Upper lobe of left lung (tissue), 4 donors: ENCODE measurements at regions not wholly inside any gene's neighbourhood (a gene's known extent, or its start where the extent isn't known, plus 50 kb on each side); places are given as distances from the start of the nearest gene placed in this dataset.

Source experiments
- EP300 ChIP-seq, 4 donors: sonication (generic); formaldehyde crosslinking; IDR thresholded peaks; one replicate each; pipeline ENCODE4 v1.5.1; 2017; ENCODE audit warnings: antibody characterized with exemption in 4 of 4, control low read depth in 2 of 4
- POLR2A ChIP-seq, 4 donors: fragments of 450-650 bp; IDR thresholded peaks; one replicate each; pipeline ENCODE4 v1.5.1; 2016 to 2017; ENCODE audit warnings: antibody characterized with exemption in 4 of 4, mild to moderate bottlenecking in 2 of 4

- TF ChIP-seq POLR2A (IDR thresholded peaks at IDR 0.05) (no peak), EP300 (IDR thresholded peaks at IDR 0.05) (no peak)
These were observed 424.5 kb downstream of the STK39 start for GRCh38 chr2:167822690-167823465.
